Breast epithelium (tissue), 4 donors: ENCODE measurements at regions not wholly inside any gene's neighbourhood (a gene's known extent, or its start where the extent isn't known, plus 50 kb on each side); places are given as distances from the start of the nearest gene placed in this dataset.
A peak's percentile ranks its signal among the peaks of the same experiment; 100 is the strongest.

Experiments used
- DNase-seq, 2 donors: peaks; one replicate each; pipeline ENCODE4 v3.0.0-alpha.2; 2019; ENCODE audit warnings: low spot score in 2 of 2
- H3K27ac ChIP-seq, 2 donors: fragments of 200-600 bp; sonication (generic) in 1 of 2; one replicate each; pipeline ENCODE4 v1.5.1; 2016 to 2019; ENCODE audit warnings: mild to moderate bottlenecking in 1 of 2
- H3K27me3 ChIP-seq, 2 donors: fragments of 200-600 bp; sonication (generic) in 1 of 2; one replicate each; pipeline versions ENCODE4 v1.5.1 to v1.6.0; 2017 to 2019; ENCODE audit warnings: control low read depth in 1 of 2, mild to moderate bottlenecking in 1 of 2
- H3K36me3 ChIP-seq: fragments of 200-600 bp; one replicate; pipeline ENCODE4 v1.5.1; 2019
- H3K4me1 ChIP-seq, 2 donors: fragments of 200-600 bp; sonication (generic); one replicate each; pipeline ENCODE4 v1.5.1; 2016 to 2019; ENCODE audit warnings: control low read depth in 1 of 2
- H3K4me3 ChIP-seq, 3 donors: fragments of 200-600 bp; sonication (generic); 1 replicate in 2 of 3; 2 replicates in 1 of 3; pipeline ENCODE4 v1.5.1; 2016 to 2019; ENCODE audit warnings: mild to moderate bottlenecking in 3 of 3, moderate library complexity in 2 of 3
- H3K9me3 ChIP-seq, 2 donors: fragments of 200-600 bp; sonication (generic) in 1 of 2; one replicate each; pipeline ENCODE4 v1.5.1; 2016 to 2019; ENCODE audit warnings: control low read depth in 1 of 2
- CTCF ChIP-seq, 3 donors: fragments of 450-650 bp; IDR thresholded peaks; one replicate each; pipeline ENCODE4 v1.5.1; 2016 to 2017; ENCODE audit warnings: antibody characterized with exemption in 3 of 3, mild to moderate bottlenecking in 3 of 3, moderate library complexity in 3 of 3
- POLR2A ChIP-seq: fragments of 450-650 bp; IDR thresholded peaks from one replicate; pipeline ENCODE4 v1.6.1; 2016; ENCODE audit warnings: antibody characterized with exemption, mild to moderate bottlenecking, moderate library complexity
- POLR2AphosphoS5 ChIP-seq, 3 donors: sonication (generic); formaldehyde crosslinking; IDR thresholded peaks; one replicate each; pipeline ENCODE4 v1.6.1; 2017; ENCODE audit warnings: antibody characterized with exemption in 3 of 3
- intact Hi-C: fragments of 100-400 bp; cut with DNase I; formaldehyde crosslinking; loops from one replicate; pipeline ENCODE4 v1.15.1; 2023; ENCODE audit warnings: low total_unique reads

GRCh38 chr6:134517145-134517658 lies 199.3 kb upstream of the SGK1 start:
- TF ChIP-seq POLR2AphosphoS5 (IDR thresholded peaks at IDR 0.05) (peak in 1 of 3 donors; percentile 27), POLR2A (no peak), CTCF (IDR thresholded peaks at IDR 0.05) (no peak)
- Histone ChIP-seq H3K4me3 (peak overlapping the region in 1 of 3 donors; percentile 38), H3K27me3 (no peaks in the 10 kb centered on the region), H3K27ac (peak overlapping the region; percentile 71 to 72), H3K36me3 (no peaks in the 10 kb centered on the region), H3K9me3 (no peaks in the 10 kb centered on the region), H3K4me1 (no peaks in the 10 kb centered on the region)
- peak in 1 of 2 donors; percentile 72 for DNase-seq
- intact Hi-C loops, result no loop called here

GRCh38 chr6:134516582-134516981 lies 198.7 kb upstream of the SGK1 start:
- Histone ChIP-seq H3K9me3 (no peaks in the 10 kb centered on the region), H3K27me3 (no peaks in the 10 kb centered on the region), H3K27ac (peak overlapping the region; percentile 71 to 72), H3K4me1 (no peaks in the 10 kb centered on the region), H3K36me3 (no peaks in the 10 kb centered on the region), H3K4me3 (no peak overlapping the region)
- no peak for TF ChIP-seq POLR2AphosphoS5 (IDR thresholded peaks at IDR 0.05)
- TF ChIP-seq CTCF (IDR thresholded peaks at IDR 0.05), result no peak
- TF ChIP-seq POLR2A, result no peak
- intact Hi-C loops, result no loop called here
- no peak for DNase-seq

- Histone ChIP-seq H3K27ac (peak overlapping the region in 1 of 2 donors; percentile 72), H3K36me3 (no peaks in the 10 kb centered on the region), H3K4me3 (no peak overlapping the region), H3K9me3 (no peaks in the 10 kb centered on the region), H3K4me1 (no peaks in the 10 kb centered on the region), H3K27me3 (no peaks in the 10 kb centered on the region)
- intact Hi-C loops, result no loop called here
- no peak for TF ChIP-seq POLR2A
- TF ChIP-seq POLR2AphosphoS5 (IDR thresholded peaks at IDR 0.05), result no peak
- TF ChIP-seq CTCF (IDR thresholded peaks at IDR 0.05), result no peak
- DNase-seq, result no peak
These were observed 198.1 kb upstream of the SGK1 start for GRCh38 chr6:134515986-134516385.

- intact Hi-C loops, result no loop called here
- no peaks in the 10 kb centered on the region for H3K4me1 ChIP-seq
- DNase-seq, result no peak
- H3K27me3 ChIP-seq, result no peaks in the 10 kb centered on the region
- H3K27ac ChIP-seq, result peak overlapping the region; percentile 8 to 52
- no peak overlapping the region for H3K4me3 ChIP-seq
- no peaks in the 10 kb centered on the region for H3K9me3 ChIP-seq
- TF ChIP-seq CTCF (IDR thresholded peaks at IDR 0.05) (no peak), POLR2A (no peak), POLR2AphosphoS5 (IDR thresholded peaks at IDR 0.05) (no peak)
- no peaks in the 10 kb centered on the region for H3K36me3 ChIP-seq
These were observed 195.1 kb upstream of the SGK1 start for GRCh38 chr6:134512981-134513391.

GRCh38 chr6:134511984-134512683 lies 194.2 kb upstream of the SGK1 start:
- DNase-seq, result no peak
- intact Hi-C loops, result no loop called here
- Histone ChIP-seq H3K36me3 (no peaks in the 10 kb centered on the region), H3K9me3 (no peaks in the 10 kb centered on the region), H3K27me3 (no peaks in the 10 kb centered on the region), H3K4me3 (no peak overlapping the region), H3K4me1 (no peaks in the 10 kb centered on the region), H3K27ac (peak overlapping the region; percentile 8 to 52)
- TF ChIP-seq CTCF (IDR thresholded peaks at IDR 0.05) (no peak), POLR2AphosphoS5 (IDR thresholded peaks at IDR 0.05) (no peak), POLR2A (no peak)
